ENCODE measurements at regions not wholly inside any gene's neighbourhood (a gene's known extent, or its start where the extent isn't known, plus 50 kb on each side); places are given as distances from the start of the nearest gene placed in this dataset.

- no peak for DNase-seq (ENCODE audit: low read depth)
These were observed 298.1 kb upstream of the TMPO start for GRCh38 chr12:98217257-98217656.

GRCh38 chr12:98220636-98221035 is 294.8 kb upstream of the TMPO start:
- no peak for DNase-seq (ENCODE audit: low read depth)

GRCh38 chr12:98221243-98221808 is 294.1 kb upstream of the TMPO start:
- DNase-seq (ENCODE audit: low read depth): no peak

- no peak for DNase-seq (ENCODE audit: low read depth)
These were observed 293.3 kb upstream of the TMPO start for GRCh38 chr12:98222135-98222534.

GRCh38 chr12:98224584-98225221 is 290.7 kb upstream of the TMPO start:
- DNase-seq (ENCODE audit: low read depth): no peak

- DNase-seq (ENCODE audit: low read depth): no peak
These were observed 288.2 kb upstream of the TMPO start for GRCh38 chr12:98227162-98227561.

GRCh38 chr12:98228683-98229539 is 286.5 kb upstream of the TMPO start:
- DNase-seq (ENCODE audit: low read depth): no peak

GRCh38 chr12:98229540-98229924 is 285.9 kb upstream of the TMPO start:
- DNase-seq (ENCODE audit: low read depth): no peak

- no peak for DNase-seq (ENCODE audit: low read depth)
These were observed 282.5 kb upstream of the TMPO start for GRCh38 chr12:98232753-98233390.

GRCh38 chr12:98235301-98235700 is 280.1 kb upstream of the TMPO start:
- no peak for DNase-seq (ENCODE audit: low read depth)

GRCh38 chr12:98238515-98239130 is 276.8 kb upstream of the TMPO start:
- peak; percentile 43 for DNase-seq (ENCODE audit: low read depth)

GRCh38 chr12:98243190-98243589 is 272.2 kb upstream of the TMPO start:
- DNase-seq (ENCODE audit: low read depth): no peak

- no peak for DNase-seq (ENCODE audit: low read depth)
These were observed 271.3 kb upstream of the TMPO start for GRCh38 chr12:98244136-98244535.

GRCh38 chr12:98253207-98254037 is 262.0 kb upstream of the TMPO start:
- no peak for DNase-seq (ENCODE audit: low read depth)

- no peak for DNase-seq (ENCODE audit: low read depth)
These were observed 258.6 kb upstream of the TMPO start for GRCh38 chr12:98256830-98257229.

- DNase-seq (ENCODE audit: low read depth): no peak
These were observed 255.7 kb upstream of the TMPO start for GRCh38 chr12:98259693-98260092.

GRCh38 chr12:98260276-98260675 is 255.1 kb upstream of the TMPO start:
- DNase-seq (ENCODE audit: low read depth): no peak

- DNase-seq (ENCODE audit: low read depth): no peak
These were observed 252.5 kb upstream of the TMPO start for GRCh38 chr12:98262902-98263301.

- no peak for DNase-seq (ENCODE audit: low read depth)
These were observed 240.8 kb upstream of the TMPO start for GRCh38 chr12:98274430-98275130.

GRCh38 chr12:98275131-98275475 is 240.3 kb upstream of the TMPO start:
- no peak for DNase-seq (ENCODE audit: low read depth)

GRCh38 chr12:98280152-98280551 is 235.2 kb upstream of the TMPO start:
- no peak for DNase-seq (ENCODE audit: low read depth)
